ENCODE measurements at regions not wholly inside any gene's neighbourhood (a gene's known extent, or its start where the extent isn't known, plus 50 kb on each side); places are given as distances from the start of the nearest gene placed in this dataset.
"Not testable (repeated sequence)": the region's sequence is repeated elsewhere in the genome, so short reads cannot be mapped to it uniquely, and the experiment has no call there.

DNA sequence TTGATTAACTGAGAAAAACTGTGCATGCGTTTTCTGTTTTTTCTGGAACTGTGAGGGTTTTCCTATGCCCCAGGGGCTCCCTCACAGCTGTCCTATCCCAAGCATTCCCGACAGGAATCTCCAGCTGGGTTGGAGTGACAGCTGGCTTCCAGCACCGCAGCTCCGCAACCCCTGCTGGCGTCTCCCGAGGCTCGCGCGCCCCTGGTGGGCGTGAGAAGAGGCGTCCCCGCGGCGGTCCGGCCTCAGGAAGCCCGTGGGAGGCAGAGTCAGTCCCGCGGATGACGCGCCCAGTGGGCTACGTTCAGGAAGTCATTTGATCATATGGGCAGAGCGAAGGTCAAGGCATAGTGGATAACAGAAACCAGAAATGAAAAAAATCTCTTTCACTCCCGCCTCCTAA is 821.9 kb downstream of the SPATA31A1 start:
- TF ChIP-seq POLR2AphosphoS5 (IDR thresholded peaks at IDR 0.05; ENCODE audit: low read depth, low read length); CEBPB (IDR thresholded peaks at IDR 0.05; ENCODE audit: low read depth); POLR2A (IDR thresholded peaks at IDR 0.05; ENCODE audit: borderline replicate concordance, extremely low read depth, insufficient read depth, insufficient read length); YY1 (IDR thresholded peaks at IDR 0.05; ENCODE audit: extremely low read depth, insufficient replicate concordance, low read depth, low read length); EZH2 (IDR thresholded peaks at IDR 0.05); SP1 (IDR thresholded peaks at IDR 0.05; ENCODE audit: low read depth); RAD21 (IDR thresholded peaks at IDR 0.05; ENCODE audit: low read depth); SIN3A (IDR thresholded peaks at IDR 0.05; ENCODE audit: low read depth); EZH2phosphoT487 (IDR thresholded peaks at IDR 0.05; ENCODE audit: borderline replicate concordance); ELF1 (IDR thresholded peaks at IDR 0.05; ENCODE audit: borderline replicate concordance, low read depth): not testable (repeated sequence)
- TF ChIP-seq, protein P1, sequence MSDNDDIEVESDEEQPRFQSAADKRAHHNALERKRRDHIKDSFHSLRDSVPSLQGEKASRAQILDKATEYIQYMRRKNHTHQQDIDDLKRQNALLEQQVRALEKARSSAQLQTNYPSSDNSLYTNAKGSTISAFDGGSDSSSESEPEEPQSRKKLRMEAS (IDR thresholded peaks at IDR 0.05) = not testable (repeated sequence)
- TF ChIP-seq, protein P2, sequence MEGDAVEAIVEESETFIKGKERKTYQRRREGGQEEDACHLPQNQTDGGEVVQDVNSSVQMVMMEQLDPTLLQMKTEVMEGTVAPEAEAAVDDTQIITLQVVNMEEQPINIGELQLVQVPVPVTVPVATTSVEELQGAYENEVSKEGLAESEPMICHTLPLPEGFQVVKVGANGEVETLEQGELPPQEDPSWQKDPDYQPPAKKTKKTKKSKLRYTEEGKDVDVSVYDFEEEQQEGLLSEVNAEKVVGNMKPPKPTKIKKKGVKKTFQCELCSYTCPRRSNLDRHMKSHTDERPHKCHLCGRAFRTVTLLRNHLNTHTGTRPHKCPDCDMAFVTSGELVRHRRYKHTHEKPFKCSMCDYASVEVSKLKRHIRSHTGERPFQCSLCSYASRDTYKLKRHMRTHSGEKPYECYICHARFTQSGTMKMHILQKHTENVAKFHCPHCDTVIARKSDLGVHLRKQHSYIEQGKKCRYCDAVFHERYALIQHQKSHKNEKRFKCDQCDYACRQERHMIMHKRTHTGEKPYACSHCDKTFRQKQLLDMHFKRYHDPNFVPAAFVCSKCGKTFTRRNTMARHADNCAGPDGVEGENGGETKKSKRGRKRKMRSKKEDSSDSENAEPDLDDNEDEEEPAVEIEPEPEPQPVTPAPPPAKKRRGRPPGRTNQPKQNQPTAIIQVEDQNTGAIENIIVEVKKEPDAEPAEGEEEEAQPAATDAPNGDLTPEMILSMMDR (IDR thresholded peaks at IDR 0.05 in 2 of 3, conservative IDR thresholded peaks at IDR 0.05 in 1 of 3; ENCODE audit: borderline replicate concordance in 1 of 3, insufficient read depth in 1 of 3, low read depth in 2 of 3, low read length in 2 of 3) = not testable (repeated sequence)
- TF ChIP-seq, protein P3, sequence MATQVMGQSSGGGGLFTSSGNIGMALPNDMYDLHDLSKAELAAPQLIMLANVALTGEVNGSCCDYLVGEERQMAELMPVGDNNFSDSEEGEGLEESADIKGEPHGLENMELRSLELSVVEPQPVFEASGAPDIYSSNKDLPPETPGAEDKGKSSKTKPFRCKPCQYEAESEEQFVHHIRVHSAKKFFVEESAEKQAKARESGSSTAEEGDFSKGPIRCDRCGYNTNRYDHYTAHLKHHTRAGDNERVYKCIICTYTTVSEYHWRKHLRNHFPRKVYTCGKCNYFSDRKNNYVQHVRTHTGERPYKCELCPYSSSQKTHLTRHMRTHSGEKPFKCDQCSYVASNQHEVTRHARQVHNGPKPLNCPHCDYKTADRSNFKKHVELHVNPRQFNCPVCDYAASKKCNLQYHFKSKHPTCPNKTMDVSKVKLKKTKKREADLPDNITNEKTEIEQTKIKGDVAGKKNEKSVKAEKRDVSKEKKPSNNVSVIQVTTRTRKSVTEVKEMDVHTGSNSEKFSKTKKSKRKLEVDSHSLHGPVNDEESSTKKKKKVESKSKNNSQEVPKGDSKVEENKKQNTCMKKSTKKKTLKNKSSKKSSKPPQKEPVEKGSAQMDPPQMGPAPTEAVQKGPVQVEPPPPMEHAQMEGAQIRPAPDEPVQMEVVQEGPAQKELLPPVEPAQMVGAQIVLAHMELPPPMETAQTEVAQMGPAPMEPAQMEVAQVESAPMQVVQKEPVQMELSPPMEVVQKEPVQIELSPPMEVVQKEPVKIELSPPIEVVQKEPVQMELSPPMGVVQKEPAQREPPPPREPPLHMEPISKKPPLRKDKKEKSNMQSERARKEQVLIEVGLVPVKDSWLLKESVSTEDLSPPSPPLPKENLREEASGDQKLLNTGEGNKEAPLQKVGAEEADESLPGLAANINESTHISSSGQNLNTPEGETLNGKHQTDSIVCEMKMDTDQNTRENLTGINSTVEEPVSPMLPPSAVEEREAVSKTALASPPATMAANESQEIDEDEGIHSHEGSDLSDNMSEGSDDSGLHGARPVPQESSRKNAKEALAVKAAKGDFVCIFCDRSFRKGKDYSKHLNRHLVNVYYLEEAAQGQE (IDR thresholded peaks at IDR 0.05; ENCODE audit: low read depth) = not testable (repeated sequence)
- TF ChIP-seq, protein P4, sequence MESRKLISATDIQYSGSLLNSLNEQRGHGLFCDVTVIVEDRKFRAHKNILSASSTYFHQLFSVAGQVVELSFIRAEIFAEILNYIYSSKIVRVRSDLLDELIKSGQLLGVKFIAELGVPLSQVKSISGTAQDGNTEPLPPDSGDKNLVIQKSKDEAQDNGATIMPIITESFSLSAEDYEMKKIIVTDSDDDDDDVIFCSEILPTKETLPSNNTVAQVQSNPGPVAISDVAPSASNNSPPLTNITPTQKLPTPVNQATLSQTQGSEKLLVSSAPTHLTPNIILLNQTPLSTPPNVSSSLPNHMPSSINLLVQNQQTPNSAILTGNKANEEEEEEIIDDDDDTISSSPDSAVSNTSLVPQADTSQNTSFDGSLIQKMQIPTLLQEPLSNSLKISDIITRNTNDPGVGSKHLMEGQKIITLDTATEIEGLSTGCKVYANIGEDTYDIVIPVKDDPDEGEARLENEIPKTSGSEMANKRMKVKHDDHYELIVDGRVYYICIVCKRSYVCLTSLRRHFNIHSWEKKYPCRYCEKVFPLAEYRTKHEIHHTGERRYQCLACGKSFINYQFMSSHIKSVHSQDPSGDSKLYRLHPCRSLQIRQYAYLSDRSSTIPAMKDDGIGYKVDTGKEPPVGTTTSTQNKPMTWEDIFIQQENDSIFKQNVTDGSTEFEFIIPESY (IDR thresholded peaks at IDR 0.05; ENCODE audit: extremely low read depth, insufficient replicate concordance, low read length) = not testable (repeated sequence)

All from HCT116 (cell line).